Brain microvascular endothelial cell (primary cell): ENCODE measurements at regions not wholly inside any gene's neighbourhood (a gene's known extent, or its start where the extent isn't known, plus 50 kb on each side); places are given as distances from the start of the nearest gene placed in this dataset.

Experiments
- DNase-seq: peaks from one replicate; pipeline ENCODE4 v3.0.0-alpha.2; 2020
- H3K27ac ChIP-seq: fragments of 250-450 bp; sonication (Bioruptor Pico); 2 replicates; pipeline ENCODE4 v1.5.1; 2020; ENCODE audit warnings: mild to moderate bottlenecking, moderate library complexity
- H3K27me3 ChIP-seq: fragments of 250-450 bp; sonication (Bioruptor Pico); replicated peaks from 2 replicates; pipeline ENCODE4 v1.5.1; 2020; ENCODE audit warnings: mild to moderate bottlenecking
- H3K36me3 ChIP-seq: fragments of 250-450 bp; sonication (Bioruptor Pico); replicated peaks from 2 replicates; pipeline ENCODE4 v1.5.1; 2020; ENCODE audit warnings: mild to moderate bottlenecking
- H3K4me3 ChIP-seq: 2 replicates; pipeline ENCODE4 v1.5.1; 2011; ENCODE audit warnings: low read depth, mild to moderate bottlenecking, control low read depth, low read length, moderate library complexity
- CTCF ChIP-seq: IDR thresholded peaks from 2 replicates; pipeline ENCODE4 v1.5.1; 2011; ENCODE audit warnings: low read depth, mild to moderate bottlenecking, moderate library complexity, low read length, control low read depth, inconsistent platforms; ENCODE audit errors: missing control alignments
- in situ Hi-C: cut with HindIII; loops from 2 replicates; pipeline ENCODE4 v1.10.0; 2017; ENCODE audit warnings: low sequenced_read_pairs, low pct_ligation_motif_present

- no peak for DNase-seq
- H3K4me3 ChIP-seq: no peak overlapping the region
- H3K27me3 ChIP-seq: no peaks in the 10 kb centered on the region
- H3K36me3 ChIP-seq: no peaks in the 10 kb centered on the region
- no peak overlapping the region for H3K27ac ChIP-seq
- TF ChIP-seq CTCF: no peak
- in situ Hi-C loops: no loop called here
These were observed 488.6 kb downstream of the ETS1 start for GRCh38 chr11:128098781-128099180.

DNA sequence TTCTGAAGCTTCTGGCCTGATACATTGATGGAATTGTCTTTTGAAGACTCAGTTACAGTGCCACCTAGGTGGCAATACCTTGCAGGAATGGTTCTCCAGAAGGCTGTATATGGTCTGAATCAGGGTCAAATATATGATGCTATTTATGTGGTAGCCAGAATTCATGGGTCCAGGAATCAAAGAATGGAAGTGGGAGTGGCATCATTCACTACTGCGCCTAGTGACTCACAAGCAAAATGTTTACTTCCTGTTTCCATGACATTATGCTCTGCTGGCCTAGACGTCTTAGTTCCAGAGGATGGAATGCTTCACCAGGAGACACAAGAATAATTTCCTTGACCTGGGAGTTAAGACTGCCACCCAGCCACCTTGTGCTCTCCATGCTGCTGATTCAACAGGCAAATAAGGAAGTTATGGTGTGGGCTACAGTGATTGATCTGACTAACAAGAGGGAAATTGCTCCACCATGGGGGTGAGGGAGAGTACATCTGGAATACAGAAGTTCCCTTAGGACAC lies 491.8 kb downstream of the ETS1 start:
- Histone ChIP-seq H3K4me3 (no peak overlapping the region), H3K27me3 (no peaks in the 10 kb centered on the region), H3K36me3 (no peaks in the 10 kb centered on the region), H3K27ac (peak overlapping the region; percentile 70)
- DNase-seq: peak; percentile 94
- in situ Hi-C loops: no loop called here
- peak; percentile 29 for TF ChIP-seq CTCF

GRCh38 chr11:128093689-128094088 lies 493.7 kb downstream of the ETS1 start:
- Histone ChIP-seq H3K27me3 (no peaks in the 10 kb centered on the region), H3K36me3 (no peaks in the 10 kb centered on the region), H3K27ac (no peak overlapping the region), H3K4me3 (no peak overlapping the region)
- no peak for DNase-seq
- TF ChIP-seq CTCF: no peak
- in situ Hi-C loops: no loop called here

GRCh38 chr11:128089962-128090361 lies 497.4 kb downstream of the ETS1 start:
- in situ Hi-C loops: no loop called here
- Histone ChIP-seq H3K27me3 (no peaks in the 10 kb centered on the region), H3K27ac (no peak overlapping the region), H3K36me3 (no peaks in the 10 kb centered on the region), H3K4me3 (no peak overlapping the region)
- no peak for TF ChIP-seq CTCF
- DNase-seq: no peak

DNA sequence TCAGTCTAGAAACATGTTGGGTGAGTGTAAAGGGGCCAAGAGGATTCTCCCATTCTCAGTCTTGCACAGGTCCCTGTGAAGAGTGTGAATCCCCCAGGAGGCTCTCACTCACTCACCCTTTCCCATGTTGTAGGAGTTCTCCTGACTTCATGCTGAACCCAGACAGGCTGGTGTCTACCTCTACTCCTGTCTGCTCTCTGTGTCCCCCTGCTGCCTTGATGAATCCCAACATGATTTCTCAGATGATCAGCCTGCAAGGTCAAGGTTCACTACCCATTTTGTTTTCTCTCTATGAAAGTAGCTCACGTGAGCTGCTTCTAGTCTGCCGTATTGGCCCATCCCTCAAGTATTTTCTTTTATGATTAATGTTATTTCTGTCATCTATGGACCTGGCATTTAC lies 500.6 kb downstream of the ETS1 start:
- H3K4me3 ChIP-seq: no peak overlapping the region
- H3K27ac ChIP-seq: no peak overlapping the region
- no peaks in the 10 kb centered on the region for H3K36me3 ChIP-seq
- H3K27me3 ChIP-seq: no peaks in the 10 kb centered on the region
- TF ChIP-seq CTCF: no peak
- in situ Hi-C loops: no loop called here
- DNase-seq: no peak

GRCh38 chr11:128085276-128085675 lies 502.1 kb downstream of the ETS1 start:
- no peak for TF ChIP-seq CTCF
- H3K4me3 ChIP-seq: no peak overlapping the region
- no peaks in the 10 kb centered on the region for H3K36me3 ChIP-seq
- DNase-seq: no peak
- no peak overlapping the region for H3K27ac ChIP-seq
- in situ Hi-C loops: no loop called here
- H3K27me3 ChIP-seq: no peaks in the 10 kb centered on the region
